Caki2 (cell line): ENCODE measurements at regions not wholly inside any gene's neighbourhood (a gene's known extent, or its start where the extent isn't known, plus 50 kb on each side); places are given as distances from the start of the nearest gene placed in this dataset.

Source experiments
- DNase-seq: peaks from one replicate; pipeline ENCODE4 v3.0.0-alpha.2; 2015; ENCODE audit warnings: low read depth
- in situ Hi-C: cut with HindIII; loops from 2 replicates; pipeline ENCODE4 v1.10.0; 2016; ENCODE audit warnings: low sequenced_read_pairs, low pct_unique_long_range_greater_than_20kb, mixed read lengths

- DNase-seq: no peak
- in situ Hi-C loops: no loop called here
Observed at GRCh38 chr12:113697651-113698509, 226.2 kb upstream of the LHX5 start.

- in situ Hi-C loops: no loop called here
- no peak for DNase-seq
Observed at GRCh38 chr12:113697104-113697503, 225.4 kb upstream of the LHX5 start.

- no peak for DNase-seq
- in situ Hi-C loops: no loop called here
Observed at GRCh38 chr12:113693693-113694092, 222.0 kb upstream of the LHX5 start.

DNA sequence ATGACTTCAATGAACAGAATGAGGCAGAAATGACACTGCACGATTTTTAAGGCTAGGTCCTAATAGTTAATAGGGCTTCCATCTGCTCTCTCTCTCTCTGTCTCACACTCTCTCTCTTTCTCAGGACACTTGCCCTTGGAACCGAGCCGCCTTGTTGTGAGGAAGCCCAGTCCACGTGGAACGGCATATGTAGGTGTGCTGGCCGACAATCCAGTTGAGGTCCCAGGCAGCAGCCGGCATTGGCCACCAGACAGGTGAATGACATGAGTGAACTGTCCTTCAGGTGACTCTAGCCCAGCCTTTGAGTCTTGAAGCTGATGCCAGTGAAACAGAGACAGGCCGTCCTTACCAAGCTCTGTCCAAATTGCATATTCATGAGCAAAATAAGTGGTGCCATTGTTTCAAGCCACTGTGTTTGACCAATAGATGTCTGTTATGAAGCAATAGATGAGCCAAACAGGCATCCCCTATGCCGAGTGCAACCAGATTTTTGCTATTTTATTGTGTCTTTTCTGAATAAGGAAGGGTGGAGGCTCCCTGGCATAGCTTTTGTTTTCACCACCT lies 217.5 kb upstream of the LHX5 start:
- DNase-seq: no peak
- in situ Hi-C loops: no loop called here

DNA sequence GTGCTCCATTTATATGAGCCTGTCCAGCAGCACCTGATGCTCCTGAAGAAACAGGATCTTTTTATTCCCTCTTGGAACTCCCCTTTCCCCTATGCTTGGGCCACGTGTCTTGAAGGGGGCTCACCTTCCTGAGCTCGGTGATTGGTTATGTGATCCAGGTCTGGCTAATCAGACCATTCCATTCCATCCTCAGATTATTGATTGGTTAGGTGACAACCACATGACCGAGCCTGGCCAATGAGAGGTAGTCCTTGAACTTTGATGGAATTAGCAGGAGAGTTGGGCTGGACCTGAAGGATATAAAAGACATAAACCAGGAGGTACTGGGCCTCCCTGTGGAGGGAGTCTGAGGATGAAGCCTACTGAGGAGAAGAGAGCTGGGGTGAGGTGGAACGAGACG lies 216.6 kb upstream of the LHX5 start:
- no peak for DNase-seq
- in situ Hi-C loops: no loop called here

- no peak for DNase-seq
- in situ Hi-C loops: no loop called here
Observed at GRCh38 chr12:113684908-113685782, 213.5 kb upstream of the LHX5 start.

GRCh38 chr12:113684053-113684907 lies 212.6 kb upstream of the LHX5 start:
- in situ Hi-C loops: no loop called here
- no peak for DNase-seq

DNA sequence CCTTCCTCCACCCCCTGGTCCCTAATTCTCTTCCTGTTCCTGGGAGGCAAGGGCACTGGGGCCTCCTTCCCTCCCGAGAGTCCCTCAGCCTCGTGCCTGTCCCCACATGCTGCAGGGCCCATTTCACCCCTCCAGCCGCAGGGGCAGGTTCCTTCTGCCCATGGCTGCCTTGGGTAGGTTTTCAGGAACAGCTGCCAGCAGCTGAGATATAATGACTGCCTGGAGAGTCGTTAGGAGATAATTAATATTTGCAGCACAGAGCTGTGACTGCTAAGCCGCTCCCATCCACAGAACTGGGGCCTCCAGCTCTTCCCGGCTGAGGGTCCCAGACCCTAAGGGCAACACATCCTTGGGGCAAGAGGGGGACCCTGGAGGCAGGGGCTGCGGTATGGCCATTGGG lies 211.9 kb upstream of the LHX5 start:
- no peak for DNase-seq
- in situ Hi-C loops: no loop called here

GRCh38 chr12:113680868-113681267 lies 209.2 kb upstream of the LHX5 start:
- in situ Hi-C loops: no loop called here

DNA sequence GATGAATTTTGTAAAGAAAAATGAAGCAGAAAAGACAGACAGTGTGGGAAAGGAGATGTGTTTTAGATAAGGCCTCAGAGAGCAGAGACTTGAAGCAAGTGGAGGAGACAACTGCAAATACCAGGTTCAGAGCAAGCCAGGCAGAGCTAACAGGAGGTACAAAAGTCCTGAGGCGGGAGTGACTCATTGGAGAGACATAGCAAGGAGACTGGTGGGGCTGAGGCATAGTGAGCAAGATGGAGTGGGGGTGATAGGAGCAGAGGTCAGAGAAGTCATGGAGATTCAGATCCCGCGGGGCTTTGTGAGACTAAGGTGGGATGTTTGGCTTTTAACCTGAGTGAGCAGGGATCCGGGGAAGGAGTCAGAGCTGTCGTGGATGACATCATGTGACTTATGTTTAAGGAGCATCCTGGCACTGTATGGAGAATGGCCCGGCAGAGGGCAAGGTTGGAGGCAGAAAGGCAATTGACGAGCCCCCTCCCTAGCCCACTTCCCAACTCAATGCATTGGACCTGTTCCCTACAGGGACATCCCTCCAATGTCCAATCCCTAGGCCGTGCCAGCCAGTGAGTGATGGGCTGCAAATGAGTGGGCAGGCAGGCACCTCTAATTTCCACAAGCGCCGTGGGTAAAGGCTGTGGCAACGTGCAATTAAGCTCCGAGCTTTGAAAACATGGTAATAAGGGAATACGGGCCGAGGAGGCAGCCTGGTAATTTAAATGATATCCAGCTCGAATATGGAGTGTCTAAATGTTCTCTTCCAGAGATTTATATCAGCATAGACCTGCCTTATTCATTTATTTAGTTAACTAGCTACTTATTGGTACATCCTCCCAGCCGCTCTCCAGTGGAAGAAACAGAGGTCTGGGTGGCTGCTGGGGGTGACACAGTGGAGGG lies 206.8 kb upstream of the LHX5 start:
- no peak for DNase-seq

More at GRCh38 chr12:113680868-113681267, 209.2 kb upstream of the LHX5 start:
- no peak for DNase-seq

GRCh38 chr12:113676547-113676946 lies 204.9 kb upstream of the LHX5 start:
- in situ Hi-C loops: no loop called here
- DNase-seq: no peak

More for the DNA sequence above, 206.8 kb upstream of the LHX5 start:
- in situ Hi-C loops: no loop called here

DNA sequence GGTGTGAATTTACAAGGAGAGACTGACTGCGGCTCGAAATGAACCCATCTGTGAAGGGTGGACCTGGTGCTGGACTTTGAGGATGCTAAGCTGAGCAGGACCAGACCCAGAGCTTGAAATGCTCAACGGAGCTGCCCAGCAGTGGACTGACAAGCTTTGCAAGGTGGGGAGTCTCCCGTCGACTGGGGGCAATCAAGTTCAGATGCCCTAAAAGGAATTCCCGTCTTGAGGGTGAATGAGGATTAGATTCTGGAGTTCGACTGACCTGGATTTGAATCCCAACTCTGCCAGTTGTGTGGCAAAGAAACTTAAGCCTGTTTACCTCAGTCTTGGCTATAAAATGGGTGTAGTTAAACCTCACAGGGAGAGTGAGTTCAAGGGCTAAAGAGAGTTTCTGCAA lies 204.4 kb upstream of the LHX5 start:
- DNase-seq: no peak
- in situ Hi-C loops: no loop called here

DNA sequence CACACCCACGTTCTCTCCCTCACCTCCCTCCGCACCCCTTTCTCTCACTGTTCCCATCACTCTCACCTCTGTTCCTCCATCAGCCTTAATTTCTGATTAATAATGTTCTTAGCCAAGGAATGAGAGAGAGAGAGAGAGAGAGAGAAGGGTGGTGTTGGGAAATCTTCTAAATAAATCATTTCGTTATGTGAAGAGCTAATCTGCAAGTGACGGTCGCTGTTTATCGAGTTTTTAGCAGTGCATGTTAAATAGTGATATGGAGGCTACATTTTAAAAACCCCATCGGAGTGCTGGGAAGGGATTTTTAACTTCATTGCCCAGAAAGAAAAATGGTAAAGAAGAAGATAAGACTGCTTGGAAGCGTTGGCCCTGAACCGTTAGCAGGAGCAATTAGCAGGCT lies 203.3 kb upstream of the LHX5 start:
- in situ Hi-C loops: no loop called here
- DNase-seq: no peak

GRCh38 chr12:113674302-113674701 lies 202.6 kb upstream of the LHX5 start:
- no peak for DNase-seq
- in situ Hi-C loops: no loop called here

DNA sequence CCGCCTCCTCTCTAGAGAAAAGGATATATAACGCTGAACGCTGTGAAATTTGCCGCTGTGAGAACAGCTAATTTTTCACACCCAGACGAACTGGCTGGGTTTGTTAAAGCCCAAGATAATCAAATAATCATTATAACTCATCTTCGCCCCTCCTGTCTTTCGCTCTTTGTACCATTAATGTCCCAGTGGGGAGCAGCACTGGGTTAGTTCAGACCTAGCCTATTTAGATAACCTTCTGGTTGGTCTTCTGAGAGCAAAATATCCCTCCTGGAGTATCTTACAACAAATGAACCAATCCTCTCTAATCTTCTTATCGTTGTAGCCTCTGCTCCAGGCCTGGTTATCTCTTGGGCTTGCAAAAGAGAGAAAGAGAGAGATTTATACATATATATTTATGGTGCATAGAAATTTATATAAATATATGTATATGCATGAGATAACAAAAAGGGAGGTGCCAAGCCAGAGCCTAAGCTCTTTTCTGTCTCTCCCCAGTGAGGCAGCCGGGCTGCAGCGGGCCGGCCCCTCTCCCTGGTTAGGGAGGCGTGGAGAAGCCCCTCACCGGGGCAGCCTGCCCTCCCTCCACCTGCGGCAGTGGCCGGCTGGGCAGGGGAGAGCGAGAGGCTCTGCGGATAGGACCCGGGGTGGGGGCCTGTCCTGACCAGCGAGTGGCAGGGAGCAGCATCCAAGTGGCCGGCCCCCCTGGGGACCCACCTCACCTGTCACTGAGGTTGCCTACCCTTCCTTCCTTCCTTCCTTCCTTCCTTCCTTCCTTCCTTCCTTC lies 202.0 kb upstream of the LHX5 start:
- in situ Hi-C loops: no loop called here
- DNase-seq: no peak

- no peak for DNase-seq
- in situ Hi-C loops: no loop called here
Observed at GRCh38 chr12:113670742-113671141, 199.1 kb upstream of the LHX5 start.
